Hepatocyte (in vitro differentiated cells): ENCODE measurements at regions not wholly inside any gene's neighbourhood (a gene's known extent, or its start where the extent isn't known, plus 50 kb on each side); places are given as distances from the start of the nearest gene placed in this dataset.

Experiments
- CTCF ChIP-seq: fragments of 200-600 bp; sonication (generic); IDR thresholded peaks from 2 replicates; pipeline ENCODE4 v1.5.1; 2016; ENCODE audit warnings: antibody characterized with exemption, mild to moderate bottlenecking; ENCODE audit not compliant: poor library complexity
- EZH2 ChIP-seq: fragments of 200-600 bp; sonication (generic); IDR thresholded peaks from 2 replicates; pipeline ENCODE4 v1.6.1; 2016; ENCODE audit warnings: antibody characterized with exemption, mild to moderate bottlenecking, borderline replicate concordance
- EZH2phosphoT487 ChIP-seq: fragments of 200-600 bp; sonication (generic); IDR thresholded peaks from one replicate; pipeline ENCODE4 v1.6.1; 2018; ENCODE audit warnings: antibody characterized with exemption, mild to moderate bottlenecking, low read depth, moderate library complexity; ENCODE audit not compliant: unreplicated experiment, severe bottlenecking

GRCh38 chr10:23493711-23494110, 54.8 kb downstream of the OTUD1 start:
- TF ChIP-seq CTCF (no peak), EZH2 (no peak), EZH2phosphoT487 (no peak)
